Mammary epithelial cell (primary cell): ENCODE measurements at regions not wholly inside any gene's neighbourhood (a gene's known extent, or its start where the extent isn't known, plus 50 kb on each side); places are given as distances from the start of the nearest gene placed in this dataset.

Experiments
- CTCF ChIP-seq, 2 donors: IDR thresholded peaks in 1 of 2; conservative IDR thresholded peaks in 1 of 2; 2 replicates each; pipeline ENCODE4 v1.5.1; 2011 to 2012; ENCODE audit warnings: inconsistent platforms in 2 of 2, low read length in 2 of 2, mild to moderate bottlenecking in 2 of 2, control low read depth in 1 of 2, low read depth in 1 of 2; ENCODE audit not compliant: insufficient read depth in 1 of 2; ENCODE audit errors: extremely low read depth in 1 of 2
- EZH2 ChIP-seq: IDR thresholded peaks from 2 replicates; pipeline ENCODE4 v1.6.1; 2012; ENCODE audit warnings: low read length, inconsistent platforms, borderline replicate concordance

GRCh38 chr12:124379379-124379937, 84.6 kb downstream of the RFLNA start:
- TF ChIP-seq EZH2 (no peak), CTCF (conservative IDR thresholded peaks at IDR 0.05 in 1 of 2, IDR thresholded peaks at IDR 0.05 in 1 of 2; ENCODE audit: extremely low read depth in 1 of 2, insufficient read depth in 1 of 2, low read depth in 1 of 2, low read length in 2 of 2) (no peak)
